ENCODE measurements at regions not wholly inside any gene's neighbourhood (a gene's known extent, or its start where the extent isn't known, plus 50 kb on each side); places are given as distances from the start of the nearest gene placed in this dataset.

DNA sequence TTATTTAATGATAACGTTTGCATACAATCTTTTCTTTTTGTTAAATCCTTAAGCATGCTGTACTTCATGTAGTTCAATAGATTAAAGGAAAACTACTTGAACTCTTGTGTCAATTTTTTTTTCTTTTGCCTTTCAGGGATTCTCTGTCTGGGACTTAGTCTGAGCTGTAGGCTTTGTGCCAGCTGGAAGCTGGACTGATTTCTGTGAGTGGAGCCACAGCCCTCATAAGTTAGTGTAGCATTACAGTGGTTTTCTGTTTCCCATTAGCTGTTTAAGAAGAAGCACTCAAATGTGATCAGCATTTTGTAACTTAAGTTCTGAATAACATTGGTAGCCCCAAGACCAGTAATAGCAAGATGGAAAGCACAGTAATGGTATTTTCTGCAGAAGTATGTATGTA, 330.6 kb upstream of the MEF2C start:
- no peak for TF ChIP-seq ZNF274 (IDR thresholded peaks at IDR 0.05; ENCODE audit: borderline replicate concordance, extremely low read depth, low read length)
- H4K91ac ChIP-seq (replicated peaks; ENCODE audit: insufficient read length, low read length): no peak overlapping the region
- H3K4me3 ChIP-seq (ENCODE audit: extremely low read depth in 1 of 4, insufficient read depth in 2 of 4, low read depth in 3 of 4, low read length in 4 of 4): no peak overlapping the region
- no peak overlapping the region for H4K5ac ChIP-seq (ENCODE audit: insufficient read length, low read depth, low read length)
- ChIA-PET POLR2A (ENCODE audit: partially characterized antibody) (no interaction called here), CTCF (ENCODE audit: partially characterized antibody) (no interaction called here)
- no peak overlapping the region for H2BK5ac ChIP-seq (ENCODE audit: low read depth, low read length)
- 91% methylated on average over 1 of the region's 1 CpG; no CpG with 5 or more reads in 1 of the 2 experiments for WGBS, 2 experiments (ENCODE audit: extremely low coverage in 1 of 2, insufficient coverage in 1 of 2, insufficient read length in 1 of 2, insufficient replicate concordance in 2 of 2, low coverage in 1 of 2, low lambda C conversion rate in 2 of 2, missing lambda C conversion rate in 1 of 2)
- no peaks in the 10 kb centered on the region for H3K79me1 ChIP-seq (ENCODE audit: low read depth, low read length)
- no peak overlapping the region for H2BK120ac ChIP-seq (replicated peaks; ENCODE audit: low read depth, low read length)
- H2AFZ ChIP-seq (ENCODE audit: low read length): no peak overlapping the region
- H4K20me1 ChIP-seq (replicated peaks in 1 of 2; ENCODE audit: control insufficient read depth in 1 of 2, insufficient read depth in 2 of 2, low read length in 2 of 2): no peaks in the 10 kb centered on the region
- no peaks in the 10 kb centered on the region for H3K79me2 ChIP-seq (ENCODE audit: control insufficient read depth in 1 of 2, insufficient read depth in 2 of 2, low read length in 2 of 2)
- H3K27me3 ChIP-seq (replicated peaks in 1 of 4; ENCODE audit: control insufficient read depth in 3 of 4, extremely low read depth in 1 of 4, insufficient read depth in 3 of 4, low read length in 3 of 4): no peaks in the 10 kb centered on the region
- H3K23me2 ChIP-seq (ENCODE audit: low read depth, low read length): no peaks in the 10 kb centered on the region
- no peaks in the 10 kb centered on the region for H3K4me1 ChIP-seq (replicated peaks in 1 of 4; ENCODE audit: control insufficient read depth in 3 of 4, insufficient read depth in 4 of 4, low read length in 3 of 4)
- no peaks in the 10 kb centered on the region for H3K36me3 ChIP-seq (ENCODE audit: control insufficient read depth in 2 of 4, insufficient read depth in 4 of 4, low read length in 3 of 4)
- no peak overlapping the region for H2BK12ac ChIP-seq (ENCODE audit: low read depth, low read length)
- no peak overlapping the region for H3K9ac ChIP-seq (replicated peaks in 1 of 4; ENCODE audit: extremely low read depth in 1 of 4, low read depth in 3 of 4, low read length in 3 of 4)
- H3K18ac ChIP-seq (ENCODE audit: extremely low read depth, low read length): no peak overlapping the region
- H3K56ac ChIP-seq (replicated peaks; ENCODE audit: insufficient read length, low read depth, low read length): no peak overlapping the region
- H2AK5ac ChIP-seq (ENCODE audit: low read depth, low read length): no peak overlapping the region
- DNase-seq (ENCODE audit: low read depth in 1 of 2, low spot score in 2 of 2) (no peak), FAIRE-seq (no peak)
- H3K23ac ChIP-seq (ENCODE audit: insufficient read length): no peak overlapping the region
- no peak overlapping the region for H3K27ac ChIP-seq (ENCODE audit: low read depth, low read length)
- H3K4me2 ChIP-seq (ENCODE audit: insufficient read depth in 1 of 2, low read depth in 2 of 2, low read length in 2 of 2): no peak overlapping the region
- no peaks in the 10 kb centered on the region for H3K9me3 ChIP-seq (ENCODE audit: insufficient read depth in 2 of 2, low read depth in 1 of 2, low read length in 1 of 2)
- H3K14ac ChIP-seq (ENCODE audit: insufficient read length): no peak overlapping the region
- H3K4ac ChIP-seq (replicated peaks; ENCODE audit: insufficient read length, low read depth, low read length): no peak overlapping the region
- no peak overlapping the region for H2BK20ac ChIP-seq (ENCODE audit: low read length)
- no peak overlapping the region for H2BK15ac ChIP-seq (ENCODE audit: low read length)
- no peak overlapping the region for H4K8ac ChIP-seq (ENCODE audit: extremely low read depth, insufficient read depth, low read length)
